CD4-positive, alpha-beta T cell treated with Interleukin-15 for 4 hours (primary cell): ENCODE measurements at regions not wholly inside any gene's neighbourhood (a gene's known extent, or its start where the extent isn't known, plus 50 kb on each side); places are given as distances from the start of the nearest gene placed in this dataset.
"Not testable (repeated sequence)": the region's sequence is repeated elsewhere in the genome, so short reads cannot be mapped to it uniquely, and the experiment has no call there.

Experiments used
- DNase-seq: peaks from one replicate; pipeline ENCODE4 v3.0.0-alpha.2; 2020; ENCODE audit warnings: low spot score

GRCh38 chr9:13941714-13942113 is 372.2 kb downstream of the NFIB start:
- no peak for DNase-seq

GRCh38 chr9:13939701-13940490 is 374.0 kb downstream of the NFIB start:
- no peak for DNase-seq

GRCh38 chr9:13939134-13939533 is 374.8 kb downstream of the NFIB start:
- no peak for DNase-seq

GRCh38 chr9:13934416-13934815 is 379.5 kb downstream of the NFIB start:
- DNase-seq = no peak

GRCh38 chr9:13933268-13933656 is 380.7 kb downstream of the NFIB start:
- DNase-seq = no peak

- no peak for DNase-seq
Measured at GRCh38 chr9:13932528-13933267, 381.2 kb downstream of the NFIB start.

- no peak for DNase-seq
Measured at GRCh38 chr9:13929013-13929412, 384.9 kb downstream of the NFIB start.

DNA sequence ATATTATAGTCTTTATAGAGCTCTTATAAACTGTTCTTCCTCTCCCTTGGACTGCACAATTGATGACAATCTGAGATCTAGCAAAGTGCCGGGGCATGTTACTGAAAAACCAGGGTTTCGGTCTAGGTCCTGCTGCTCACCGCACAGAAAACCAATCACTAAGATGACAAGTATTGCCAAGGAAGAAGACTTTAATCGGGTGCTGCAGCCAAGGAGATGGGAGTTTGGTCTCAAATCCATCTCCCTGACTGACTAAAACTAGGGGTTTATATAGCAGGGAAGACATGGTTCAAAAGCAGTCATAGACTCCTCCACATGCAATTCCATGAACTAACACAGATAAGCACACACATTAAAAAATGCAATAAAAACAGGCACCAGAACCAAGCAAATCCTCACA is 390.6 kb downstream of the NFIB start:
- DNase-seq = no peak

DNA sequence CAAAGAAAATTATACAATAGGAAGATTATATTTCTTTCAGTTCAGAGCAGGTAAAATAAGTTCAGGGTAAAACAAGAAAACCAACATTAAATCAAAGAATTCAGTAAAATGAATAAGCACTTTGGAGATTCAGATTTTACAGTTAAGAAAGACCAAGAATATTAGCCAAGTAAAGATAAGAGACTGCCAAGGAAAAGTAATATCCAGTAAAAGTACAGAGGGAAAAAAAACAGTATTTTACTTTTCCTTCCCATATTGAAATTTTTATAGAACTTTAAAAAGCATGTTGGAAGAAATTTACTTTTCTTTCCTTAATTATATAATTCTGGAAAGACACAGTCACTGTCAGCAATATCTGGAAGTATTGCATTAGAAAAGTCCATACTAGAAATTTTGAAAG is 393.4 kb downstream of the NFIB start:
- no peak for DNase-seq

DNA sequence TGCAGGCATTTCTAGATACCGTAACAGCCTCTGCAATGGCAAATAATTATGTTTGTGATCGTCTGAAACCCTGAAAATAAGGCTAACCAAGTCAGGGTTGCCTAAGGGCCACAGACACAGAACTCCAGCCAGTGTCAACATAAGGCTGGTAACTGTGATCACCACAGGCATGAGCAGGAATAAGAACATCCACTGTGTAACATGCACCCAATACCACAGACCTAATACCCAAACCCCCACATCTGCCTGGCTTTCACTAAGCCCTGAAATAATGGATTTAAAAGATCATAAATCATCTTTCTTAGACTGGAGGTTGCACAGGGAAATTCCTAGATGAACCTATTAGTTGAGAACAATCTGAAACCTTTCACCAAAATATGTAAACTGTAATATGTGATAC is 394.5 kb downstream of the NFIB start:
- no peak for DNase-seq

- no peak for DNase-seq
Measured at GRCh38 chr9:13917534-13917933, 396.4 kb downstream of the NFIB start.

GRCh38 chr9:13915591-13916301 is 398.2 kb downstream of the NFIB start:
- DNase-seq = no peak

DNA sequence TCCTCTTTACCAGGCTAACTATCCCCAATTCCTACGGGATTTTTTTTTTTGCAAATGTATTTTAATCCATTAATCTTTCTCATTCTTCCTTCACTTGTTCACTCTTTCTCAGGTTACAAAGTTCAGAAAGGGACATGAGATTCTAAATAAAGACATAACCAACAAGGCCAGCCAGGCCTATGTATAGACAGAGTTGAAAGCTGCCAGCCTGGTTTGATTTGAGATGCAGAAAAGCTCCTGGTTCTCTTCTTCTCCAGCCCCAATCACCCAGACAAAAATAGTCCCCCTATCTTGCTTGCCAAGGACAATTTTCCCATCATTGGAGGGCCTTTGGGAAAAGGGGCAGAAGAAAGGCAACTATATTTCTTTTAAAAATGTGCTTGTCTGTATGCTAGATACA is 398.8 kb downstream of the NFIB start:
- no peak for DNase-seq

GRCh38 chr9:13911473-13911872 is 402.5 kb downstream of the NFIB start:
- DNase-seq = no peak

GRCh38 chr9:13907842-13908241 is 406.1 kb downstream of the NFIB start:
- not testable (repeated sequence) for DNase-seq

- DNase-seq = no peak
Measured at GRCh38 chr9:13904746-13905145, 409.2 kb downstream of the NFIB start.

- DNase-seq = no peak
Measured at GRCh38 chr9:13904311-13904710, 409.6 kb downstream of the NFIB start.

GRCh38 chr9:13902286-13903066 is 411.5 kb downstream of the NFIB start:
- DNase-seq = no peak

GRCh38 chr9:13901176-13901575 is 412.8 kb downstream of the NFIB start:
- DNase-seq = no peak

DNA sequence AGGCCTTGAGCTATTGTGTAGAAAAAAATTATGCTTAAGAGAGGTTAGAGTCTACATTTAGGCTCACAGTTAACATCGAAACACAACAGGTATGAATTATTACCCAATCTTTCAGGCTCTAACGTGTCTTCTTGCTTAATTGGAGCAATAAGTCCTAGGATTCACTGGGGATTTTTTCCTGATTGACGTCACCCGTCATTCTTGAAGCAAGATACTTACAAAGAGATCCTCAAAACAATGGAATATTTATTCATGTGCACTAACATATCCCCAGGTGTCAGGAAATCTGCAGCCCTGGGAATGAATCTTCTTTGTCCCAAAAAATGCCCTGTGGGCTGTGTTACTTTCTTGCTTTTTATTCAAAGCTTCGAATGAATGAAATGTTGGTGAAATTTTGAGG is 413.5 kb downstream of the NFIB start:
- no peak for DNase-seq

DNA sequence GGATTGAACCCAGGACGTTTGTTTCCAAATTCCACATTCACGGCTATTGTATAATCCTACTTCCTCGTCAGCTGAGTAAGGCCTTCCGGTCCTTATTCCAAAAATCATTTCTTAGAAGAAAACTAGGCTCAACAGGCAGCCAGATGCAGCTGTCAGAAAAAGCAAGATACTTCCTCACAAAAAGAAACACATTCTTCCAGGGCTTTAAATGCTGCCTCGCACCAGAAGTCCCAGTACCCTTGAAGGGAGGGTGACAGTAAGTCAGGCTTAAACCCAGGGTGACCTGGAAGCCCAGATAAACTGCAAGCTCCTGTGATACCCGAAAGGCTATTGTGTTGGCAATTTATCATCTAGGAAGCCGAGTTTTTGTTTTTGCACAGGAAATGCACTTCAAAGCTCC is 414.0 kb downstream of the NFIB start:
- DNase-seq = no peak

GRCh38 chr9:13898957-13899356 is 415.0 kb downstream of the NFIB start:
- DNase-seq = no peak
